GM21360 (cell line): ENCODE measurements at regions not wholly inside any gene's neighbourhood (a gene's known extent, or its start where the extent isn't known, plus 50 kb on each side); places are given as distances from the start of the nearest gene placed in this dataset.

Experiments used
- ATAC-seq: cut with Tn5 transposase; IDR thresholded peaks from one replicate; pipeline ENCODE4 v1.9.1; 2021; ENCODE audit warnings: mild to moderate bottlenecking, moderate library complexity; ENCODE audit not compliant: unreplicated experiment

DNA sequence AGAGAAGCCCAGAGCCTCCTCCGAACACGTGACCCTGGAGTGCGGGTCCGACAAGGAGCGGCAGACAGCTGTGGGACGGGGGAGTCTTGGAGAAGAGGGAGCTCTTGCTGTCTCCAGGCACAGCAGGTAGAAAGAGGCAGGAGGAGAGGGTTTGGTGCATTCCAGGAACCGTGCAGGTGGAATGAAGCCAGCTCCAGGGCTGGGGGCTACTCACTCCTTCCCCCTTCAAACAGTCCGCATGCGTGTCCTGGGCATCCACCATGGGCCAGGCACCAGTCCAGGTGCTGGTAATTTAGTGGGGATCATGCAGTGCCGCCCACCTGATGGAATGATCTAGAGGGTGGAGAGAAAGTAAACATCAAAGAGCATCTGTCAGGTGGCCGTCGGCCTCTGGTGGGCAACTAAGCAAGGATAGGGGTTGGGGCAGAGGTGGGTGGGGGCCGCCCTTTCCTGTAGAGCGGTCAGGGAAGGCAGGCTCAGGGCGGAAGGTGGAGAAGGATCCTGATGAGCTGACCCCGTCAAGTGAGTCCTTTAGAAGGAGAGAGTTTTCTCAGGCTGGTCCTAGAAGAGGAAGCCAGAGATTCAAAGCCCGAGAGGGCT is 850.0 kb downstream of the TBC1D22A start:
- ATAC-seq, result no peak

- ATAC-seq, result no peak
These were observed 848.3 kb downstream of the TBC1D22A start for GRCh38 chr22:47610764-47611163.

DNA sequence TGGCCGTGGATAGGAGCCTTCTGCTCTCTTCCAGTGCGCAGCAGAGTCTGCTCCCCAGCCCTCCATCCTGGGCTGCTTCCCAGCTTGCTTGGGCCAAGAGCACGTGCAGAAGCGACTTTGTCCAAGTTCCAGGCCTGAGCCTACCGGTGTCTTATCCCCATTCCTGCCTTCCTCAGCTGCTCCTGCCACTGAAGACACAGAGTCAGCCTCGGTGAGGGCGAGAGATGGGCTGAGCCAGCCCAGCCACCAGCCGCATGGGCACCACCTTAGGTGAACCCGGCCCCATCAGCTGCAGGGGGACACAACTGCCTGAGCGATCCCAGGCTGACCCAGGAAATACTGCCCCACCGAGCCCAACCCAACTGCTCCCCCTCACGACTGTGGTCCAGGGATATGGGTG is 847.8 kb downstream of the TBC1D22A start:
- no peak for ATAC-seq

DNA sequence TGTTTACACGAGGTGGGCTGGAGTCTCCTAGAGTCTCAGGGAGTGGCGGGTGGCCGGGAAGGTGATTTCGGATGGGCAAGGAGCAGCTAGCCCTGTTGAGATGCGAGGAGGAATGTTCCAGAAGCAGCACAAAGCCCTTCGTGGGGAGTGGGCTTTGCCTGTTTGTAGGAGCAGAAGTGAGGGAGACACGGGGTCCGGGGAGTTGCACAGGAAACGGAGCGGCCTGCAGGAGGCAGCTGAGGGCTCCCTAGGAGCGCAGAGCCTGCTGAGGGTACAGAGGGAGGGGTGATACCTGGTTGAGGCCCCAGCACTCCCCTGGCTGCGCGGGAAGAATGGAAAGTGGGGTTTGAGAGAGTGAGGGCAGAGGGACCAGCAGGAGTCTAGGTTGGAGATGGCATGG is 847.2 kb downstream of the TBC1D22A start:
- no peak for ATAC-seq

GRCh38 chr22:47608421-47608820 is 846.0 kb downstream of the TBC1D22A start:
- ATAC-seq, result no peak

GRCh38 chr22:47607486-47607885 is 845.0 kb downstream of the TBC1D22A start:
- no peak for ATAC-seq

DNA sequence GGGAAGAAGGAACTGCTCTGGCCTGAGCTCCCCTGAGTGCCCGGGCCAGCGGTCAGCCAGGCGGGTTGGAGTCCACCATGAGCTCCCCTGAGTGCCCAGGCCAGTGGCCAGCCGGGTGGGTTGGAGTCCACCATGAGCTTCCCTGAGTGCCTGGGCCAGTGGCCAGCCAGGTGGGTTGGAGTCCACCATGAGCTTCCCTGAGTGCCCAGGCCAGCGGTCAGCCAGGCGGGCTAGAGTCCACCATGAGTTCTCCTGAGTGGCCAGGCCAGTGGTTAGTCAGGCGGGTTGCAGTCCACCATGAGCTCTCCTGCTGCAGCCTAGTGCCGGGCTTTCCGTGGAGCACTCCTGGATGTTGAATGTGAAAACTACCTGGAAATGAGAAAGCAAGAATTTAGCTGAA is 844.0 kb downstream of the TBC1D22A start:
- no peak for ATAC-seq

DNA sequence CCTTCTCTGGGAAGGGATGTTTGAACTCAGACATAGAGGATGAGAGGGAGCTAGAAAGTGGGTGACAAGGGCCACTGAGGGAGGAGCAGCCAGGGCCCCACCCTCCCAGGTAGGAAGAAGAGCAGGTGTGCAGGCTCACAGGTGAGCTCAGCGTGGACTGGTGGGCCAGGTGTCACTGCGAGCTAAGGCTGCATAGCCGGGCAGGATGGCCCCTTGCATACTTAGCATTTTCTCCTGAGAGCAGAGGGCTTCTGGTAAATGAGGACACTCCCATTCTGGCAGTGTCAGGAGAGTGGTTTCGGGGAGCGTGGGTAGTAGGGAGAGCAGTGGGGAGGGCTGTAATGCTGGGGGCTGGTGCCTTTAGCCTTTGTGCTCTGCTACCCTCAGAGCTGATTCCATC is 843.4 kb downstream of the TBC1D22A start:
- no peak for ATAC-seq

DNA sequence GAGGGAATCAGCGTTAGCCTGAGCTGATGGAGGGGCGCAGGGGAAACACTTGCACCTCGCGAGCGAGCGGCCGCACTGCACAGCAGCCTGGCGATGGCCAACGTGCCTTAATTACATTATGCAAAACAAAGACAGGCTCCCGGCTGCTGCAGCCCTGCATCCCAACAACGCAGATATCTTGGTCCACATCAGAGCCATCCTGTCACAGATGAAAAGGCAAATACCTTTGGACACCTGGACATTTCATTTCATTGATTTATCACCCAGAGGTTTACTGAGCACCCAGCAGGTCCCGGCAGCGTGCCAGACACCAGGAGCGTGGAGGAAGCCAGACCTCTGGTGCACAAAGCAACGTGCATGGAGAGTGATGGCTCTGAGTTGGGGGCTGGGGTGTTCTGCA is 843.0 kb downstream of the TBC1D22A start:
- ATAC-seq, result no peak

DNA sequence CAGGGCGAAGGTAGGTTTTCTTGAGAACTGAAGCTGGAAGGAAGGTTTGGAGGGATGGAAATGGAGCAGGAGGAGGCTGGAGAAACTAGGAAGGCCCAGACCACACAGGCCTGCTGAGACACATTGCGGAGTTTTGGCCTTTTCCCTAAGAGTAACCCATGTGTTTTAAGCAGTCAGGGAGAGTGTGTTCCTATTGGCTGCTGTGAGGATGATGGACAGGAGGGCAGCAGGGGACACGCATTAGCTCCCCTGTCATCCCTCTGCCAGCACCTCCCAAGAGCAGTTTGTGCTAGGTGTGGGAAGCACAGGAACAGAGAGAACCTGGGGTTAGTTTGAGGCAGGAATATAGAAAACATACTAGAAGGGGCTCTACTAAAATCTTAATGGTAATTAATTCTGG is 842.1 kb downstream of the TBC1D22A start:
- ATAC-seq, result no peak

DNA sequence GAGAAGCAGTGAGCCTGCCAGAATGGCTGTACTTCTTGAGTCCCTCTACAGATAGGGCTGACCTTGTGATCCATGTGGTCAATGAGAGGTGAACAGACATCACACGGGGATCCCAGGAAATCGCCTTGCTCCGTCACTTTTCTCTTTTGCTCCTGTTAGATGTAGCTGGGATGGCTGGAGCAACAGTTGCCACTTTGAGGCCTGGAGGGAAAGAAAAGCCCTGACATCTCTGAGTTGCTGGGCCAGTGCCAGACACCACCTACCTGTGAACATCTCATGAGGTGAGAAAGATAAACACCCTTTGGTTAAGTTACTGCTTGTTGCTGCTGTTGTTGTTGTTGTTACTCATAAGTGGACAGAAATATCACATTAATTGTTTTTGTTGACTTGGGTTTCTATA is 840.3 kb downstream of the TBC1D22A start:
- no peak for ATAC-seq

- ATAC-seq, result no peak
These were observed 839.2 kb downstream of the TBC1D22A start for GRCh38 chr22:47601666-47602065.

DNA sequence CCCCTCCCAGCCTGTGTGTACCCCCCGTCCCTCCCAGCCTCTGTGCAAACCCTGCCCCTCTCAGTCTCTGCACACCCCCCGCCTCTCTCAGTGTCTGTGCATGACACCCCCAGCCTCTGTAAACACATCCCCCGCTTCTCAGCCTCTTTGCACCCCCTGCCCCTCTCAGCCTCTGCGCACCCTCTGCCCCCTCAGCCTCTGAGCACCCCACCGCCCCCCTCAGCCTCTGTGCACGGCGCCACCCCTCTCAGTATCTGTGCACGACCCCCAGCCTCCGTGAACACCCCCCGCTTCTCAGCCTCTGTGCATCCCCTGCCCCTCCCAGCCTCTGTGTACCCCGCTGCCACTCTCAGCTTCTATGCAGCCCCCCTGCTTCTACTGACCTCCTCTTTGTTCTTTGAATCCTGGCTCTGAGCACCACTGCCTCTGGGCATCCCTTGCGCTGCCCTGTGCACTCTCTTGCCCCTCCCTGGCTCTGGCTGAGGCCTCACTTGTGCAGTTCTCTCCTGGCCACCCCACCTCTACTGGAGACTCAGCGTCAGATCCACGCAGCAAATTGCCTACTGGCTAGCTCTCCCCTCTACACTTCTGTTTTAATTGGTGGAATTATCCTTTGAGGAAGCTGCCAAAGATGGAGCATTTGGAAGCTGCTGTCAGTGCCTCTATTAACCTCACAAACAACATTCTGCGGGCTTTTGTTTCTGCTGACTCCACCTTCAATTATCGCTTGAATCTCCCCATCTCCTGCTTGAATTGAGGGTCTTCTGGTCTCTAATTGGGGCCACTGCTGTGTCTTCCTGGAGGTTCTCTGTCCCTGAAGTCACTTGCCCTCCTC is 838.6 kb downstream of the TBC1D22A start:
- ATAC-seq, result no peak

- ATAC-seq, result no peak
These were observed 837.8 kb downstream of the TBC1D22A start for GRCh38 chr22:47600281-47600680.

DNA sequence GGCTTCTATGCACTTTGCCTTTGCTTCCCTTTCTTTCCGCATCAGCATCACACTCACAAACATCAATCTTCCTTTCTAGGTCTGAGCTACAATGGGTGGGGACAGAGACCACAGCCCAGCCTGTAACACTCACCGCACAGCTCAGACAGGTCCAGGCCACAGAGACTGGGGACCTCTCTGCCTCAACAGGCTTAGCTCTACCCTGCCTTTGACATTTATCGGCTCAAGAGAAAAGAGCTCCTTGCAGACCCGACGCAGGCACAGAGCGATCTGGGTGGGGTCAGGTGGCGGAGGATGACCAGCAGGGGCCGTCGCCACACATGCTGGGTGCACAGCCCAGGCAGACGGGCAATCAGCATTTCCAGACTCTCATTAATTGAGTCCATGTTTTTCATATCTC is 837.3 kb downstream of the TBC1D22A start:
- ATAC-seq, result no peak

DNA sequence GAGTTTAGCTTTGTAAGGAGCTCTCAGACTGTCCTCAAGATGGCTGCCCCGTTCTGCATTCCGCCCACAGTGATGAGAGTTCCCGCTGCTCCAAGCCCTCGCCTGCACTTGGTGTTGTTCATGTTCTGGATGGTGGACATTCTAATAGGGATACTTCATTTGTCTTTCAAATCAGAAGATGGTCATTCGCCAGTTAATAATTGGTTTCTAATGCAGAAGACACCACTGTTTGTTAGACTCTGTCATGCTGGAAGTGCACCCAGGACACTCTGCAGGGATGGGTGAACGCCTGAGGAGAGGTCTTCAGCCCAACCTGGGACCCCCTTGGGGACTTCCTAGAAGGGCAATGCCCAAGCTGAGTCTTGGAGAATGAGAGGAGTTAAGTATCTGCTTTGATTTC is 836.4 kb downstream of the TBC1D22A start:
- ATAC-seq, result no peak

- no peak for ATAC-seq
These were observed 834.6 kb downstream of the TBC1D22A start for GRCh38 chr22:47597041-47597440.

- no peak for ATAC-seq
These were observed 833.8 kb downstream of the TBC1D22A start for GRCh38 chr22:47596176-47596690.

DNA sequence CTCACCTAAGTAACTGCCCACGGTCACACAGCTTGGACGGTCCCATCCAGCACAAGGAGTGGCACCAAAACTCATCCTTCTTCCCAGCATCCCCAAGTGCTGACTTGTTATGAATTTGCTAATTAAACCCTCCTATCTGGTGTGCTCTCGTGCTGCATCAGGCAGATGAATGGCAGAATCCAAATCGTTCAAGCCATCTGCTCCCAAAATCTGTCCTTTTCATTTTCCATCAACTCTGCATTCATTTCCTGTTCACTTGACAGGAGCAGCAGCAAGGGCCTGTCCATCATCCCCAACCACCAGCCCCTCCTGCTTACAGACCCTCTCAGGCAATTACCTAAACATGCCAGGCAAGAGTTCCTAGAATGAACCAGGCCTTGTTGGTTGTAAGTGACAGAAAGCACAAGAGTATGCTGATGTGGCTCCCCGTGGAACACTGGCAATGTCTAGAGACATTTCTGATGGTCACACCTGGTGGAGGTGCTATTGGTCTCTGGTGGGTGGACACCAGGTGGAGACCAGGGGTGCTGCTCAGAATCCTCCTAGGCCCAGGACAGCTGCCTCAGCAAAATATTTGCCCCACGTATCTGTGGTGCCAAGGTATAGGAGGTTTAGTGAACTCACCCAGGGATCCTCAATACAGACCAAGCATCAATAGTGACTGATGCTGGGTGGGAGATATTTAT is 832.5 kb downstream of the TBC1D22A start:
- no peak for ATAC-seq

- no peak for ATAC-seq
These were observed 831.5 kb downstream of the TBC1D22A start for GRCh38 chr22:47593911-47594311.

GRCh38 chr22:47593291-47593690 is 830.8 kb downstream of the TBC1D22A start:
- ATAC-seq, result no peak

DNA sequence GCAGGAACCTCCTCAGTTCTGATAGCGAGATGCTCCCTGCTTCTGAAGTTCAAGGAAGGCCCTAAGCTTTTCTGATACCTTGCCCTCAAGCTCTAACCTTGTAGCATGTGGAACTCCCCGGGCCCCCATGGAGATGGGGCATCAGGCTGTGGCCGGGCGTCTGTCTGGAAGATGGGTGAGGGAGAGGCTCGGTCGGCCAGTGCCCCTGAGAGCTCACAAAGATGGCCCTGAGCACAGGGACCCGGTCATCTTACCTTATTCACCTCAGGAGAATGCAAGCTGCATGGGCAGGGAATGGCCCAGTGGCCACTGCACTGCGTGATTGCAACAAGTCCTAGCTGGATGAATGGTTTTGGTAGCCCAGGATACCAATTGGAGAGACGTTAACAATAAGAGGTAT is 830.3 kb downstream of the TBC1D22A start:
- ATAC-seq, result no peak
